Ishikawa (cell line): ENCODE measurements at regions not wholly inside any gene's neighbourhood (a gene's known extent, or its start where the extent isn't known, plus 50 kb on each side); places are given as distances from the start of the nearest gene placed in this dataset.

Experiments used
- CREB1 ChIP-seq: IDR thresholded peaks from 2 replicates; pipeline ENCODE4 v1.6.1; 2012; ENCODE audit warnings: low read depth
- EGR1 ChIP-seq: IDR thresholded peaks from 2 replicates; pipeline ENCODE4 v1.6.1; 2012
- RAD21 ChIP-seq: IDR thresholded peaks from 2 replicates; pipeline ENCODE4 v1.6.1; 2012; ENCODE audit warnings: low read depth
- YY1 ChIP-seq: IDR thresholded peaks from 2 replicates; pipeline ENCODE4 v1.6.1; 2012; ENCODE audit warnings: low read depth
- TF ChIP-seq, protein P1 (sequence below): IDR thresholded peaks from 2 replicates; pipeline ENCODE4 v1.6.1; 2012
- TF ChIP-seq, protein P2 (sequence below): IDR thresholded peaks from 2 replicates; pipeline ENCODE4 v1.6.1; 2012; ENCODE audit warnings: low read depth, mild to moderate bottlenecking

DNA sequence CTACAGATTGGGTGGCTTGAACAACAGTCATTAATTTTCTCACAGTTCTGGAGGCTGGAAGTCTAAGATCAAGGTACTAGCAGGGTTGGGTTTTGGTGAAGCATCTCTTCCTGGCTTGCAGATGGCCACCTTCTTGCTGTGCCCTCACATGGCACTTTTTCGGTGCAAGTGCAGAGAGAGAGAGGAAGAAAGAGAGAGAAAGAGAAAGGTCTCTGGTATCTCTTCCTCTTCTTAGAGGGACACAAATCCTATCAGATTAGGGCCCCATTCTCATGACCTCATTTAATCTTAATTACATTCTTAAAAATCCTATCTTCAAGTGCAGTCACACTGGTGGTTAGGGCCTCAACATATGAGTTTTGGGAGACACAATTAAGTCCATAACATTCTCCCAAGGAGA is 167.1 kb downstream of the NFKBIZ start:
- TF ChIP-seq RAD21 (no peak), CREB1 (no peak), EGR1 (no peak), YY1 (no peak)
- TF ChIP-seq, protein P1, sequence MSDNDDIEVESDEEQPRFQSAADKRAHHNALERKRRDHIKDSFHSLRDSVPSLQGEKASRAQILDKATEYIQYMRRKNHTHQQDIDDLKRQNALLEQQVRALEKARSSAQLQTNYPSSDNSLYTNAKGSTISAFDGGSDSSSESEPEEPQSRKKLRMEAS, result no peak
- TF ChIP-seq, protein P2, sequence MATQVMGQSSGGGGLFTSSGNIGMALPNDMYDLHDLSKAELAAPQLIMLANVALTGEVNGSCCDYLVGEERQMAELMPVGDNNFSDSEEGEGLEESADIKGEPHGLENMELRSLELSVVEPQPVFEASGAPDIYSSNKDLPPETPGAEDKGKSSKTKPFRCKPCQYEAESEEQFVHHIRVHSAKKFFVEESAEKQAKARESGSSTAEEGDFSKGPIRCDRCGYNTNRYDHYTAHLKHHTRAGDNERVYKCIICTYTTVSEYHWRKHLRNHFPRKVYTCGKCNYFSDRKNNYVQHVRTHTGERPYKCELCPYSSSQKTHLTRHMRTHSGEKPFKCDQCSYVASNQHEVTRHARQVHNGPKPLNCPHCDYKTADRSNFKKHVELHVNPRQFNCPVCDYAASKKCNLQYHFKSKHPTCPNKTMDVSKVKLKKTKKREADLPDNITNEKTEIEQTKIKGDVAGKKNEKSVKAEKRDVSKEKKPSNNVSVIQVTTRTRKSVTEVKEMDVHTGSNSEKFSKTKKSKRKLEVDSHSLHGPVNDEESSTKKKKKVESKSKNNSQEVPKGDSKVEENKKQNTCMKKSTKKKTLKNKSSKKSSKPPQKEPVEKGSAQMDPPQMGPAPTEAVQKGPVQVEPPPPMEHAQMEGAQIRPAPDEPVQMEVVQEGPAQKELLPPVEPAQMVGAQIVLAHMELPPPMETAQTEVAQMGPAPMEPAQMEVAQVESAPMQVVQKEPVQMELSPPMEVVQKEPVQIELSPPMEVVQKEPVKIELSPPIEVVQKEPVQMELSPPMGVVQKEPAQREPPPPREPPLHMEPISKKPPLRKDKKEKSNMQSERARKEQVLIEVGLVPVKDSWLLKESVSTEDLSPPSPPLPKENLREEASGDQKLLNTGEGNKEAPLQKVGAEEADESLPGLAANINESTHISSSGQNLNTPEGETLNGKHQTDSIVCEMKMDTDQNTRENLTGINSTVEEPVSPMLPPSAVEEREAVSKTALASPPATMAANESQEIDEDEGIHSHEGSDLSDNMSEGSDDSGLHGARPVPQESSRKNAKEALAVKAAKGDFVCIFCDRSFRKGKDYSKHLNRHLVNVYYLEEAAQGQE, result no peak
